ENCODE measurements at regions not wholly inside any gene's neighbourhood (a gene's known extent, or its start where the extent isn't known, plus 50 kb on each side); places are given as distances from the start of the nearest gene placed in this dataset.

- TF ChIP-seq, protein P1, sequence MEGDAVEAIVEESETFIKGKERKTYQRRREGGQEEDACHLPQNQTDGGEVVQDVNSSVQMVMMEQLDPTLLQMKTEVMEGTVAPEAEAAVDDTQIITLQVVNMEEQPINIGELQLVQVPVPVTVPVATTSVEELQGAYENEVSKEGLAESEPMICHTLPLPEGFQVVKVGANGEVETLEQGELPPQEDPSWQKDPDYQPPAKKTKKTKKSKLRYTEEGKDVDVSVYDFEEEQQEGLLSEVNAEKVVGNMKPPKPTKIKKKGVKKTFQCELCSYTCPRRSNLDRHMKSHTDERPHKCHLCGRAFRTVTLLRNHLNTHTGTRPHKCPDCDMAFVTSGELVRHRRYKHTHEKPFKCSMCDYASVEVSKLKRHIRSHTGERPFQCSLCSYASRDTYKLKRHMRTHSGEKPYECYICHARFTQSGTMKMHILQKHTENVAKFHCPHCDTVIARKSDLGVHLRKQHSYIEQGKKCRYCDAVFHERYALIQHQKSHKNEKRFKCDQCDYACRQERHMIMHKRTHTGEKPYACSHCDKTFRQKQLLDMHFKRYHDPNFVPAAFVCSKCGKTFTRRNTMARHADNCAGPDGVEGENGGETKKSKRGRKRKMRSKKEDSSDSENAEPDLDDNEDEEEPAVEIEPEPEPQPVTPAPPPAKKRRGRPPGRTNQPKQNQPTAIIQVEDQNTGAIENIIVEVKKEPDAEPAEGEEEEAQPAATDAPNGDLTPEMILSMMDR (IDR thresholded peaks at IDR 0.05; ENCODE audit: low read depth, low read length), result no peak
- H3K4me3 ChIP-seq (ENCODE audit: low read depth, low read length), result no peak overlapping the region
These were observed 165.5 kb upstream of the FOXN2 start for GRCh38 chr2:48148841-48149430.

- H3K4me3 ChIP-seq (ENCODE audit: low read depth, low read length), result no peak overlapping the region
- TF ChIP-seq, protein P1 (IDR thresholded peaks at IDR 0.05; ENCODE audit: low read depth, low read length), result no peak
These were observed 157.3 kb upstream of the FOXN2 start for GRCh38 chr2:48157150-48157549.

GRCh38 chr2:48161628-48162027 is 152.9 kb upstream of the FOXN2 start:
- no peak overlapping the region for H3K4me3 ChIP-seq (ENCODE audit: low read depth, low read length)
- TF ChIP-seq, protein P1 (IDR thresholded peaks at IDR 0.05; ENCODE audit: low read depth, low read length), result no peak

DNA sequence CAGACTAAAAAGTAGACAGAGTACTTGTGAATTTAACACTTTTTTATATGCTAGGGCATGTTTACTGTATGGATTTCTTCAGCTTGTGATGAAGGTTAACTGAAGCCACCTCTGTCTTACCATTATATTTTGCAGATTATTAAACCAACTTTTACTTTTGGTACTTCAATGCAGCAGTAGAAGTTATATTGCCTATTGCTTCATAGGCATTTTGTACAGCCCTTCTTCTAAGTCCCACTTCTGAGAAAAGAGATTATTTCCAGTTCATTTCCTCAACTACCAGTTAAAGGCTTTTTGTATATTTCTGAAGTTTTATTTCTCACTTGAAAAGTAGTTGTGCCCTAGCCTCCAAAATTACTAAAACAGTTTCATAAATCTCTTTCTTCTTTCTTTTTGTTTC is 151.7 kb upstream of the FOXN2 start:
- TF ChIP-seq, protein P1 (IDR thresholded peaks at IDR 0.05; ENCODE audit: low read depth, low read length), result no peak
- no peak overlapping the region for H3K4me3 ChIP-seq (ENCODE audit: low read depth, low read length)

- TF ChIP-seq, protein P1 (IDR thresholded peaks at IDR 0.05; ENCODE audit: low read depth, low read length), result no peak
These were observed 149.3 kb upstream of the FOXN2 start for GRCh38 chr2:48165070-48165753.

DNA sequence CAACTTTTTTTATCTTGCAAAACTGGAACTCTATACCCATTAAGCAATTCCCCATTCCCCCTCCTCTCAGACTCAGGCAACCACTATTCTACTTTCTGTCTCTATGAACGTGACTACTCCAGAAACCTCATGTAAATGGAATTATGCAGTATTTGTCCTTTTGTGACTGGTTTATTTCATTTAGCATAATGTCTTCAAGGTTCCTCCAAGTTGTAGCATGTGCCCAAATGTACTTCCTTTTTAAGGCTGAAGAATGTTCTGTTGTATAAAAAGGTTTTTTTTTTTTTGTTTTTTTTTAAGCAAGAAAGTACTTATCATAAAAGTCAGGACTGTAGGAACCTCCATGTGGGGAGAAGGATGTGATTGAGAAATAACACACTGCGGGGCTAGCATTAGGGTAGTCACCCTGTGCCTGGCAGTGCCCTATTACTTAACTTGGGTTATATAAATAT is 145.3 kb upstream of the FOXN2 start:
- TF ChIP-seq, protein P1 (IDR thresholded peaks at IDR 0.05; ENCODE audit: low read depth, low read length), result no peak
- no peak overlapping the region for H3K4me3 ChIP-seq (ENCODE audit: low read depth, low read length)

More at GRCh38 chr2:48165070-48165753, 149.3 kb upstream of the FOXN2 start:
- H3K4me3 ChIP-seq (ENCODE audit: low read depth, low read length), result no peak overlapping the region

- no peak overlapping the region for H3K4me3 ChIP-seq (ENCODE audit: low read depth, low read length)
- TF ChIP-seq, protein P1 (IDR thresholded peaks at IDR 0.05; ENCODE audit: low read depth, low read length), result no peak
These were observed 144.2 kb upstream of the FOXN2 start for GRCh38 chr2:48170281-48170680.

Measured in WI38 (cell line).